Nephron progenitor cell (in vitro differentiated cells): ENCODE measurements at regions not wholly inside any gene's neighbourhood (a gene's known extent, or its start where the extent isn't known, plus 50 kb on each side); places are given as distances from the start of the nearest gene placed in this dataset.

Experiments used
- DNase-seq: peaks from one replicate; pipeline ENCODE4 v3.0.0; 2021
- H3K27ac Mint-ChIP-seq: 2 replicates; pipeline ENCODE4 v1.8.0; 2021; ENCODE audit warnings: mild to moderate bottlenecking, moderate library complexity, mixed read lengths
- H3K27me3 Mint-ChIP-seq: 2 replicates; pipeline ENCODE4 v1.8.0; 2021; ENCODE audit warnings: mild to moderate bottlenecking, low read depth, mixed read lengths; ENCODE audit not compliant: poor library complexity
- H3K36me3 Mint-ChIP-seq: 2 replicates; pipeline ENCODE4 v1.8.0; 2021; ENCODE audit warnings: low read depth, mixed read lengths
- H3K4me1 Mint-ChIP-seq: 2 replicates; pipeline ENCODE4 v1.8.0; 2021; ENCODE audit warnings: mixed read lengths
- H3K4me3 Mint-ChIP-seq: 2 replicates; pipeline ENCODE4 v1.8.0; 2021; ENCODE audit warnings: mild to moderate bottlenecking, moderate library complexity, mixed read lengths
- H3K9me3 Mint-ChIP-seq: 2 replicates; pipeline ENCODE4 v1.8.0; 2021; ENCODE audit warnings: mild to moderate bottlenecking, moderate library complexity, mixed read lengths
- CTCF ChIP-seq: fragments of 200-600 bp; sonication (generic); IDR thresholded peaks from 2 replicates; pipeline ENCODE4 v1.5.0; 2021; ENCODE audit warnings: antibody characterized with exemption

GRCh38 chr5:44225231-44226160 is 163.7 kb downstream of the FGF10 start:
- Mint-ChIP-seq H3K36me3 (no peaks in the 10 kb centered on the region), H3K27ac (no peak overlapping the region), H3K4me3 (no peak overlapping the region), H3K4me1 (no peaks in the 10 kb centered on the region), H3K27me3 (peaks cover 3% of the 10 kb centered on the region), H3K9me3 (no peaks in the 10 kb centered on the region)
- no peak for DNase-seq
- no peak for TF ChIP-seq CTCF

GRCh38 chr5:44199408-44199807 is 189.8 kb downstream of the FGF10 start:
- Mint-ChIP-seq H3K4me3 (no peak overlapping the region), H3K27ac (no peak overlapping the region), H3K9me3 (peaks cover 25% of the 10 kb centered on the region), H3K27me3 (no peaks in the 10 kb centered on the region), H3K36me3 (no peaks in the 10 kb centered on the region), H3K4me1 (no peaks in the 10 kb centered on the region)
- no peak for DNase-seq
- no peak for TF ChIP-seq CTCF

GRCh38 chr5:44189255-44189654 is 200.0 kb downstream of the FGF10 start:
- DNase-seq, result no peak
- Mint-ChIP-seq H3K4me3 (no peak overlapping the region), H3K27me3 (no peaks in the 10 kb centered on the region), H3K4me1 (no peaks in the 10 kb centered on the region), H3K27ac (no peak overlapping the region), H3K36me3 (no peaks in the 10 kb centered on the region), H3K9me3 (peaks cover 6% of the 10 kb centered on the region)
- TF ChIP-seq CTCF, result no peak

- Mint-ChIP-seq H3K9me3 (no peaks in the 10 kb centered on the region), H3K27me3 (no peaks in the 10 kb centered on the region), H3K4me1 (no peaks in the 10 kb centered on the region), H3K4me3 (no peak overlapping the region), H3K36me3 (no peaks in the 10 kb centered on the region), H3K27ac (no peak overlapping the region)
- no peak for TF ChIP-seq CTCF
- no peak for DNase-seq
Measured at GRCh38 chr5:44187973-44188372, 201.2 kb downstream of the FGF10 start.

DNA sequence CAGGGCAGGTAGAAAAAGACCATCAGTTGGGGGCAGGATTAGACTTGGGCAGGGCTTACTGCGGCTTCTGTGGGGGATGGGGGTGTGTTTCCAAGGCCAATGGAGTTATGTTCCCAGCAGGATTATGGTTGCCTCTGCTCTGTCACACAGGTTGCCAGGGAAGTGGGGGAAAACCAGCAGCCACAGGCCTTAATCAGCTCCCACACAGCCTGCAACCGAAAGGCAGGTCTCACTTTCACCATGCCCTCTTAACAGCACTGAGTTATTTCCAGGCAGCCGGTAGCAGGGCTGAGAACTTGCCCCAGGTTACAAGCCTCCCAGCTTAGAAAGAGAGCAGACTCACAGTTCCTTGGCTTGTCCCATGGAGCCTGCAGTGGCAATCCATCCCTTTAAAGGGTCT is 205.5 kb downstream of the FGF10 start:
- Mint-ChIP-seq H3K9me3 (no peaks in the 10 kb centered on the region), H3K27ac (peak overlapping the region; percentile 20), H3K27me3 (no peaks in the 10 kb centered on the region), H3K36me3 (no peaks in the 10 kb centered on the region), H3K4me1 (no peaks in the 10 kb centered on the region), H3K4me3 (no peak overlapping the region)
- no peak for TF ChIP-seq CTCF
- peak; percentile 1 for DNase-seq

- H3K4me3 Mint-ChIP-seq, result no peak overlapping the region
- no peak for TF ChIP-seq CTCF
- peak overlapping the region; percentile 20 for H3K27ac Mint-ChIP-seq
- DNase-seq, result no peak
- peaks cover 3% of the 10 kb centered on the region for H3K9me3 Mint-ChIP-seq
- no peaks in the 10 kb centered on the region for H3K36me3 Mint-ChIP-seq
- H3K27me3 Mint-ChIP-seq, result no peaks in the 10 kb centered on the region
- H3K4me1 Mint-ChIP-seq, result no peaks in the 10 kb centered on the region
Measured at GRCh38 chr5:44183312-44183711, 205.9 kb downstream of the FGF10 start.
